ENCODE measurements at regions not wholly inside any gene's neighbourhood (a gene's known extent, or its start where the extent isn't known, plus 50 kb on each side); places are given as distances from the start of the nearest gene placed in this dataset.
"Not testable (repeated sequence)": the region's sequence is repeated elsewhere in the genome, so short reads cannot be mapped to it uniquely, and the experiment has no call there.

DNA sequence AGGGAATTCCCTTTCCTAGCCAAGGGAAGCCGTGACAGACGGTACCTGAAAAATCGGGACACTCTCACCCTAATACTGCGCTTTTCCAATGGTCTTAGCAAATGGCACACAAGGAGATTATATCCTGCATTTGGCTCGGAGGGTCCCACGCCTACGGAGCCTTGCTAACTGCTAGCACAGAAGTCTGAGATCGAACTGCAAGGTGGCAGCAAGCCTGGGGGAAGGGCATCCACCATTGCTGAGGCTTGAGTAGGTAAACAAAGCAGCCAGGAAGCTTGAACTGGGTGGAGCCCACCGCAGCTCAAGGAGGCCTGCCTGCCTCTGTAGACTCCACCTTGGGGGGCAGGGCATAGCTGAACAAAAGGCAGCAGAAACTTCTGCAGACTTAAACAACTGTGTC lies 560.6 kb downstream of the SOX5 start:
- TF ChIP-seq EZH2 (IDR thresholded peaks at IDR 0.05; ENCODE audit: borderline replicate concordance, insufficient read depth, low read depth, low read length, poor library complexity, severe bottlenecking), result not testable (repeated sequence)
- TF ChIP-seq, protein P1, sequence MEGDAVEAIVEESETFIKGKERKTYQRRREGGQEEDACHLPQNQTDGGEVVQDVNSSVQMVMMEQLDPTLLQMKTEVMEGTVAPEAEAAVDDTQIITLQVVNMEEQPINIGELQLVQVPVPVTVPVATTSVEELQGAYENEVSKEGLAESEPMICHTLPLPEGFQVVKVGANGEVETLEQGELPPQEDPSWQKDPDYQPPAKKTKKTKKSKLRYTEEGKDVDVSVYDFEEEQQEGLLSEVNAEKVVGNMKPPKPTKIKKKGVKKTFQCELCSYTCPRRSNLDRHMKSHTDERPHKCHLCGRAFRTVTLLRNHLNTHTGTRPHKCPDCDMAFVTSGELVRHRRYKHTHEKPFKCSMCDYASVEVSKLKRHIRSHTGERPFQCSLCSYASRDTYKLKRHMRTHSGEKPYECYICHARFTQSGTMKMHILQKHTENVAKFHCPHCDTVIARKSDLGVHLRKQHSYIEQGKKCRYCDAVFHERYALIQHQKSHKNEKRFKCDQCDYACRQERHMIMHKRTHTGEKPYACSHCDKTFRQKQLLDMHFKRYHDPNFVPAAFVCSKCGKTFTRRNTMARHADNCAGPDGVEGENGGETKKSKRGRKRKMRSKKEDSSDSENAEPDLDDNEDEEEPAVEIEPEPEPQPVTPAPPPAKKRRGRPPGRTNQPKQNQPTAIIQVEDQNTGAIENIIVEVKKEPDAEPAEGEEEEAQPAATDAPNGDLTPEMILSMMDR (IDR thresholded peaks at IDR 0.05), result not testable (repeated sequence)

Data from B cell (primary cell).